Kidney glomerular epithelial cell (primary cell): ENCODE measurements at regions not wholly inside any gene's neighbourhood (a gene's known extent, or its start where the extent isn't known, plus 50 kb on each side); places are given as distances from the start of the nearest gene placed in this dataset.
"Not testable (repeated sequence)": the region's sequence is repeated elsewhere in the genome, so short reads cannot be mapped to it uniquely, and the experiment has no call there.

Experiments
- DNase-seq: peaks from one replicate; lab custom pipeline; 2025; lab: John Stamatoyannopoulos, UW

- not testable (repeated sequence) for DNase-seq
Measured at GRCh38 chr1:66424530-66424929, 109.4 kb upstream of the SGIP1 start.

GRCh38 chr1:66426239-66426853 is 107.6 kb upstream of the SGIP1 start:
- no peak for DNase-seq

GRCh38 chr1:66430815-66431214 is 103.1 kb upstream of the SGIP1 start:
- DNase-seq, result not testable (repeated sequence)

- no peak for DNase-seq
Measured at GRCh38 chr1:66431999-66432398, 102.0 kb upstream of the SGIP1 start.

- no peak for DNase-seq
Measured at GRCh38 chr1:66433611-66434010, 100.3 kb upstream of the SGIP1 start.

- DNase-seq, result no peak
Measured at GRCh38 chr1:66434096-66434495, 99.9 kb upstream of the SGIP1 start.

- no peak for DNase-seq
Measured at GRCh38 chr1:66435541-66435940, 98.4 kb upstream of the SGIP1 start.

- DNase-seq, result peak; percentile 70
Measured at GRCh38 chr1:66436378-66437135, 97.4 kb upstream of the SGIP1 start.

- DNase-seq, result no peak
Measured at GRCh38 chr1:66437136-66437401, 96.9 kb upstream of the SGIP1 start.

- DNase-seq, result no peak
Measured at GRCh38 chr1:66438062-66438461, 95.9 kb upstream of the SGIP1 start.

- no peak for DNase-seq
Measured at GRCh38 chr1:66438501-66438900, 95.5 kb upstream of the SGIP1 start.

- DNase-seq, result no peak
Measured at GRCh38 chr1:66439031-66439740, 94.8 kb upstream of the SGIP1 start.

- no peak for DNase-seq
Measured at GRCh38 chr1:66443793-66444192, 90.2 kb upstream of the SGIP1 start.

GRCh38 chr1:66444438-66445265 is 89.3 kb upstream of the SGIP1 start:
- no peak for DNase-seq

GRCh38 chr1:66445492-66446181 is 88.3 kb upstream of the SGIP1 start:
- no peak for DNase-seq

GRCh38 chr1:66446261-66447001 is 87.5 kb upstream of the SGIP1 start:
- peak; percentile 47 for DNase-seq

- no peak for DNase-seq
Measured at GRCh38 chr1:66450043-66450514, 83.9 kb upstream of the SGIP1 start.

- DNase-seq, result no peak
Measured at GRCh38 chr1:66450847-66451246, 83.1 kb upstream of the SGIP1 start.

- no peak for DNase-seq
Measured at GRCh38 chr1:66452162-66452561, 81.8 kb upstream of the SGIP1 start.

- no peak for DNase-seq
Measured at GRCh38 chr1:66452982-66453381, 81.0 kb upstream of the SGIP1 start.

GRCh38 chr1:66455446-66455845 is 78.5 kb upstream of the SGIP1 start:
- DNase-seq, result no peak
